H1 (cell line): ENCODE measurements at regions not wholly inside any gene's neighbourhood (a gene's known extent, or its start where the extent isn't known, plus 50 kb on each side); places are given as distances from the start of the nearest gene placed in this dataset.

Experiments used
- CTCF ChIA-PET: fragments of 300-600 bp; sonication (Branson Sonifier 250); formaldehyde crosslinking; loops from one replicate; lab custom pipeline; 2021; ENCODE audit not compliant: partially characterized antibody; lab: Charles Lee
- POLR2A ChIA-PET: fragments of 300-600 bp; sonication (Branson Sonifier 250); formaldehyde crosslinking; loops from one replicate; lab custom pipeline; 2021; ENCODE audit warnings: inconsistent platforms; ENCODE audit not compliant: partially characterized antibody; lab: Charles Lee
- DNase-seq, 2 experiments: peaks; one replicate each; pipeline versions ENCODE4 v3.0.0 to v3.0.0-alpha.2; 2010 to 2022; ENCODE audit warnings: low spot score in 2 of 2, low read depth in 1 of 2, mixed read lengths in 1 of 2
- FAIRE-seq: peaks from 2 replicates; lab custom pipeline; 2011; peaks lifted over from hg19 to GRCh38; lab: Jason Lieb, UNC
- H2AFZ ChIP-seq: 2 replicates; pipeline ENCODE4 v1.8.1; 2012; ENCODE audit warnings: low read length, inconsistent platforms
- H2AK5ac ChIP-seq: 2 replicates; pipeline ENCODE4 v1.6.1; 2013; ENCODE audit warnings: low read depth, low read length
- H2BK120ac ChIP-seq: replicated peaks from 2 replicates; pipeline ENCODE3; 2013; ENCODE audit warnings: low read depth, low read length, inconsistent platforms
- H2BK12ac ChIP-seq: 2 replicates; pipeline ENCODE4 v1.6.1; 2013; ENCODE audit warnings: low read depth, low read length
- H2BK15ac ChIP-seq: 2 replicates; pipeline ENCODE4 v1.6.1; 2013; ENCODE audit warnings: low read length
- H2BK20ac ChIP-seq: 2 replicates; pipeline ENCODE4 v1.6.1; 2013; ENCODE audit warnings: low read length
- H2BK5ac ChIP-seq: 2 replicates; pipeline ENCODE4 v1.6.1; 2013; ENCODE audit warnings: low read depth, low read length
- H3K14ac ChIP-seq: 2 replicates; pipeline ENCODE4 v1.6.1; 2013; ENCODE audit warnings: inconsistent platforms; ENCODE audit not compliant: insufficient read length
- H3K18ac ChIP-seq: 2 replicates; pipeline ENCODE4 v1.6.1; 2013; ENCODE audit warnings: low read length; ENCODE audit errors: extremely low read depth
- H3K23ac ChIP-seq: 2 replicates; pipeline ENCODE4 v1.6.1; 2013; ENCODE audit warnings: inconsistent platforms; ENCODE audit not compliant: insufficient read length
- H3K23me2 ChIP-seq: 2 replicates; pipeline ENCODE4 v1.6.1; 2013; ENCODE audit warnings: low read depth, low read length
- H3K27ac ChIP-seq: 2 replicates; pipeline ENCODE4 v1.6.1; 2011; ENCODE audit warnings: low read depth, low read length, inconsistent platforms
- H3K27me3 ChIP-seq, 4 experiments: replicated peaks in 1 of 4; 1 replicate in 1 of 4; 2 replicates in 3 of 4; pipeline versions ENCODE4 v1.6.1 to v1.8.1; 2011 to 2013; ENCODE audit warnings: low read length in 3 of 4, mild to moderate bottlenecking in 3 of 4, inconsistent platforms in 2 of 4, mixed read lengths in 2 of 4, moderate library complexity in 1 of 4; ENCODE audit not compliant: control insufficient read depth in 3 of 4, insufficient read depth in 3 of 4; ENCODE audit errors: extremely low read depth in 1 of 4
- H3K36me3 ChIP-seq, 4 experiments: 2 replicates each; pipeline versions ENCODE4 v1.6.1 to v1.8.1; 2011 to 2013; ENCODE audit warnings: mild to moderate bottlenecking in 4 of 4, low read length in 3 of 4, moderate library complexity in 2 of 4, control low read depth in 1 of 4, inconsistent platforms in 1 of 4; ENCODE audit not compliant: insufficient read depth in 4 of 4, control insufficient read depth in 2 of 4
- H3K4ac ChIP-seq: replicated peaks from 2 replicates; pipeline ENCODE3; 2013; ENCODE audit warnings: low read length, low read depth, mixed read lengths, inconsistent platforms; ENCODE audit not compliant: insufficient read length
- H3K4me1 ChIP-seq, 4 experiments: replicated peaks in 1 of 4; 1 replicate in 1 of 4; 2 replicates in 3 of 4; pipeline versions ENCODE4 v1.6.1 to v1.8.1; 2011 to 2013; ENCODE audit warnings: low read length in 3 of 4, inconsistent platforms in 2 of 4, mixed read lengths in 1 of 4; ENCODE audit not compliant: insufficient read depth in 4 of 4, control insufficient read depth in 3 of 4
- H3K4me2 ChIP-seq, 2 experiments: 2 replicates each; pipeline versions ENCODE4 v1.6.1 to v1.8.1; 2011 to 2013; ENCODE audit warnings: low read depth in 2 of 2, low read length in 2 of 2, control low read depth in 1 of 2, inconsistent platforms in 1 of 2, mild to moderate bottlenecking in 1 of 2; ENCODE audit not compliant: insufficient read depth in 1 of 2
- H3K4me3 ChIP-seq, 4 experiments: fragments of 200-600, 300-600 bp in 1 of 4; sonication (generic), shearing (Covaris generic), sonication (Bioruptor Twin) in 1 of 4; 2 replicates each; pipeline versions ENCODE4 v1.5.1 to v1.8.1; 2011 to 2016; ENCODE audit warnings: low read length in 4 of 4, low read depth in 3 of 4, control low read depth in 2 of 4, inconsistent platforms in 2 of 4, mild to moderate bottlenecking in 2 of 4, mixed read lengths in 1 of 4, moderate library complexity in 1 of 4; ENCODE audit not compliant: insufficient read depth in 2 of 4; ENCODE audit errors: extremely low read depth in 1 of 4
- H3K56ac ChIP-seq: replicated peaks from 2 replicates; pipeline ENCODE3; 2013; ENCODE audit warnings: low read depth, mild to moderate bottlenecking, mixed read lengths, low read length, inconsistent platforms; ENCODE audit not compliant: insufficient read length
- H3K79me1 ChIP-seq: 2 replicates; pipeline ENCODE4 v1.6.1; 2013; ENCODE audit warnings: low read depth, low read length, control low read depth
- H3K79me2 ChIP-seq, 2 experiments: 2 replicates each; pipeline versions ENCODE4 v1.6.1 to v1.8.1; 2012 to 2013; ENCODE audit warnings: low read length in 2 of 2, mild to moderate bottlenecking in 2 of 2, inconsistent platforms in 1 of 2; ENCODE audit not compliant: insufficient read depth in 2 of 2, control insufficient read depth in 1 of 2
- H3K9ac ChIP-seq, 4 experiments: replicated peaks in 1 of 4; 1 replicate in 1 of 4; 2 replicates in 3 of 4; pipeline versions ENCODE4 v1.6.1 to v1.8.1; 2011 to 2013; ENCODE audit warnings: low read depth in 3 of 4, low read length in 3 of 4, control low read depth in 2 of 4, mild to moderate bottlenecking in 2 of 4, moderate library complexity in 2 of 4, inconsistent platforms in 1 of 4; ENCODE audit errors: extremely low read depth in 1 of 4
- H3K9me3 ChIP-seq, 2 experiments: 2 replicates each; pipeline versions ENCODE4 v1.6.1 to v1.8.1; 2012 to 2013; ENCODE audit warnings: mild to moderate bottlenecking in 2 of 2, moderate library complexity in 2 of 2, control low read depth in 1 of 2, inconsistent platforms in 1 of 2, low read depth in 1 of 2, low read length in 1 of 2, mixed read lengths in 1 of 2; ENCODE audit not compliant: insufficient read depth in 2 of 2
- H4K20me1 ChIP-seq, 2 experiments: replicated peaks in 1 of 2; 2 replicates each; pipeline versions ENCODE3 to v1.8.1; 2011 to 2013; ENCODE audit warnings: inconsistent platforms in 2 of 2, low read length in 2 of 2, mild to moderate bottlenecking in 1 of 2; ENCODE audit not compliant: insufficient read depth in 2 of 2, control insufficient read depth in 1 of 2
- H4K5ac ChIP-seq: 2 replicates; pipeline ENCODE4 v1.6.1; 2013; ENCODE audit warnings: low read length, low read depth, mixed read lengths, inconsistent platforms; ENCODE audit not compliant: insufficient read length
- H4K8ac ChIP-seq: 2 replicates; pipeline ENCODE4 v1.8.0; 2013; ENCODE audit warnings: mild to moderate bottlenecking, moderate library complexity, low read length, inconsistent platforms; ENCODE audit not compliant: insufficient read depth; ENCODE audit errors: extremely low read depth
- H4K91ac ChIP-seq: replicated peaks from 2 replicates; pipeline ENCODE3; 2013; ENCODE audit warnings: low read length, mixed read lengths, inconsistent platforms; ENCODE audit not compliant: insufficient read length
- ASH2L ChIP-seq: fragments of 200-600, 300-600 bp; sonication (generic); IDR thresholded peaks from one replicate; pipeline ENCODE4 v1.7.1; 2017; ENCODE audit warnings: low read length
- CTBP2 ChIP-seq: IDR thresholded peaks from 2 replicates; pipeline ENCODE4 v1.7.0; 2011; ENCODE audit warnings: borderline replicate concordance, mild to moderate bottlenecking, moderate library complexity, mixed read lengths, low read length; ENCODE audit not compliant: insufficient read depth, insufficient read length
- RAD21 ChIP-seq, 2 experiments: IDR thresholded peaks in 1 of 2; conservative IDR thresholded peaks in 1 of 2; 2 replicates each; pipeline ENCODE4 v1.6.1; 2011; ENCODE audit warnings: low read depth in 2 of 2, low read length in 2 of 2, improper control_type of control experiment in 1 of 2, inconsistent platforms in 1 of 2, mild to moderate bottlenecking in 1 of 2, moderate library complexity in 1 of 2
- TAF7 ChIP-seq: optimal IDR thresholded peaks from 2 replicates; pipeline ENCODE3; 2011; ENCODE audit warnings: low read depth, mild to moderate bottlenecking, inconsistent platforms, low read length, moderate library complexity, borderline replicate concordance
- WGBS, 2 experiments: shearing (Covaris generic) in 1 of 2; methylation state at CpG; one replicate each; pipeline versions ENCODE4 v1.1.6 to v1.1.7; 2013 to 2015; ENCODE audit warnings: low lambda C conversion rate in 2 of 2, mixed read lengths in 2 of 2, inconsistent platforms in 1 of 2, low coverage in 1 of 2, missing lambda C conversion rate in 1 of 2; ENCODE audit not compliant: insufficient replicate concordance in 2 of 2, insufficient coverage in 1 of 2, insufficient read length in 1 of 2; ENCODE audit errors: extremely low coverage in 1 of 2, missing lambda C conversion rate in 1 of 2; 5-methylcytosine and 5-hydroxymethylcytosine counted together
- TF ChIP-seq, protein P1 (sequence below), 3 experiments: IDR thresholded peaks; 1 replicate in 2 of 3; 2 replicates in 1 of 3; pipeline versions ENCODE4 v1.5.1 to v1.6.1; 2011; ENCODE audit warnings: low read length in 3 of 3, mild to moderate bottlenecking in 3 of 3, inconsistent platforms in 2 of 3, low read depth in 1 of 3, moderate library complexity in 1 of 3; ENCODE audit not compliant: insufficient read depth in 1 of 3; ENCODE audit errors: control extremely low read depth in 1 of 3

DNA sequence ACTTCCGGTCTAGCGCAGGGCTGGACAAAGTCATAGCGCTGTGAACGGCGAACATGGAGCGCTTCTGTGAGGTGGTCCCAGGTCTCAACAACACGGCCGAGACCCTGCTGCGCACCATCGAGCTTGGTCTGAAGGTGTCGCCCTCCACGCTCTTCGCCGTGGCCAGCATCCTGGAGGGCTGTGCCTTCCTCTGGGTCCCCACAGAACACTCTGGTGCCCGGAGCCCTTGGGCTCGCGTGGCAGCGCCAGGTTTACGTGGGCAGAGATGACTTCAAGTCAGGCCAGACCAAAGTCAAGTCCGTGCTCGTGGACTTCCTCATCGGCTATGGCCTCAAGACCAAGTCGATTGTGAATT is 128.6 kb downstream of the ANAPC4 start:
- no peaks in the 10 kb centered on the region for H4K20me1 ChIP-seq
- no peak overlapping the region for H4K91ac ChIP-seq
- no peak overlapping the region for H4K8ac ChIP-seq
- H2BK120ac ChIP-seq = no peak overlapping the region
- no peak overlapping the region for H3K18ac ChIP-seq
- no peak overlapping the region for H3K23ac ChIP-seq
- no peak overlapping the region for H3K4me3 ChIP-seq
- POLR2A ChIA-PET = no interaction called here
- H3K4me1 ChIP-seq = no peaks in the 10 kb centered on the region
- H3K36me3 ChIP-seq = no peaks in the 10 kb centered on the region
- H3K9me3 ChIP-seq = no peaks in the 10 kb centered on the region
- H3K27ac ChIP-seq = no peak overlapping the region
- H3K56ac ChIP-seq = no peak overlapping the region
- no peak overlapping the region for H3K14ac ChIP-seq
- no peak overlapping the region for H4K5ac ChIP-seq
- no peaks in the 10 kb centered on the region for H3K27me3 ChIP-seq
- H2BK12ac ChIP-seq = peak overlapping the region; percentile 39; the same call in 1 of the 2 replicates
- no peak for TF ChIP-seq TAF7
- no peak for TF ChIP-seq CTBP2
- TF ChIP-seq RAD21 (IDR thresholded peaks at IDR 0.05 in 1 of 2, conservative IDR thresholded peaks at IDR 0.05 in 1 of 2; ENCODE audit: low read depth in 2 of 2, low read length in 2 of 2) = peak; percentile 32 to 49; a peak in 3 of 4 replicates
- no peak for TF ChIP-seq ASH2L
- TF ChIP-seq, protein P1, sequence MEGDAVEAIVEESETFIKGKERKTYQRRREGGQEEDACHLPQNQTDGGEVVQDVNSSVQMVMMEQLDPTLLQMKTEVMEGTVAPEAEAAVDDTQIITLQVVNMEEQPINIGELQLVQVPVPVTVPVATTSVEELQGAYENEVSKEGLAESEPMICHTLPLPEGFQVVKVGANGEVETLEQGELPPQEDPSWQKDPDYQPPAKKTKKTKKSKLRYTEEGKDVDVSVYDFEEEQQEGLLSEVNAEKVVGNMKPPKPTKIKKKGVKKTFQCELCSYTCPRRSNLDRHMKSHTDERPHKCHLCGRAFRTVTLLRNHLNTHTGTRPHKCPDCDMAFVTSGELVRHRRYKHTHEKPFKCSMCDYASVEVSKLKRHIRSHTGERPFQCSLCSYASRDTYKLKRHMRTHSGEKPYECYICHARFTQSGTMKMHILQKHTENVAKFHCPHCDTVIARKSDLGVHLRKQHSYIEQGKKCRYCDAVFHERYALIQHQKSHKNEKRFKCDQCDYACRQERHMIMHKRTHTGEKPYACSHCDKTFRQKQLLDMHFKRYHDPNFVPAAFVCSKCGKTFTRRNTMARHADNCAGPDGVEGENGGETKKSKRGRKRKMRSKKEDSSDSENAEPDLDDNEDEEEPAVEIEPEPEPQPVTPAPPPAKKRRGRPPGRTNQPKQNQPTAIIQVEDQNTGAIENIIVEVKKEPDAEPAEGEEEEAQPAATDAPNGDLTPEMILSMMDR (IDR thresholded peaks at IDR 0.05; ENCODE audit: control extremely low read depth in 1 of 3, insufficient read depth in 1 of 3, low read depth in 1 of 3, low read length in 3 of 3) = peak; percentile 13 to 40 (median 36); a peak in 3 of 4 replicates
- FAIRE-seq = no peak
- CTCF ChIA-PET = interaction anchor here (0.9 to 3.7 kb wide), 7 partner anchors 14 to 163 kb away, joined by 3 to 26 read pairs (median 4); no protein-coding TSS in a partner anchor
- H3K79me1 ChIP-seq = no peaks in the 10 kb centered on the region
- no peak for DNase-seq
- no peak overlapping the region for H2BK20ac ChIP-seq
- H2AFZ ChIP-seq = no peak overlapping the region
- no peak overlapping the region for H3K9ac ChIP-seq
- H3K23me2 ChIP-seq = no peaks in the 10 kb centered on the region
- no peak overlapping the region for H2BK15ac ChIP-seq
- no peak overlapping the region for H3K4ac ChIP-seq
- H3K79me2 ChIP-seq = no peaks in the 10 kb centered on the region
- no peak overlapping the region for H2AK5ac ChIP-seq
- WGBS, 2 experiments = 95% methylated on average over 18 of the region's 23 CpGs; no CpG with 5 or more reads in 1 of the 2 experiments
- H3K4me2 ChIP-seq = no peak overlapping the region
- no peak overlapping the region; the same call in 1 of the 2 replicates for H2BK5ac ChIP-seq
